H1 (cell line): ENCODE measurements at regions not wholly inside any gene's neighbourhood (a gene's known extent, or its start where the extent isn't known, plus 50 kb on each side); places are given as distances from the start of the nearest gene placed in this dataset.

Experiments used
- CTCF ChIA-PET: fragments of 300-600 bp; sonication (Branson Sonifier 250); formaldehyde crosslinking; loops from one replicate; lab custom pipeline; 2021; ENCODE audit not compliant: partially characterized antibody; lab: Charles Lee
- POLR2A ChIA-PET: fragments of 300-600 bp; sonication (Branson Sonifier 250); formaldehyde crosslinking; loops from one replicate; lab custom pipeline; 2021; ENCODE audit warnings: inconsistent platforms; ENCODE audit not compliant: partially characterized antibody; lab: Charles Lee
- DNase-seq, 2 experiments: peaks; one replicate each; pipeline versions ENCODE4 v3.0.0 to v3.0.0-alpha.2; 2010 to 2022; ENCODE audit warnings: low spot score in 2 of 2, low read depth in 1 of 2, mixed read lengths in 1 of 2
- FAIRE-seq: peaks from 2 replicates; lab custom pipeline; 2011; peaks lifted over from hg19 to GRCh38; lab: Jason Lieb, UNC
- H2AFZ ChIP-seq: 2 replicates; pipeline ENCODE4 v1.8.1; 2012; ENCODE audit warnings: low read length, inconsistent platforms
- H2AK5ac ChIP-seq: 2 replicates; pipeline ENCODE4 v1.6.1; 2013; ENCODE audit warnings: low read depth, low read length
- H2BK120ac ChIP-seq: replicated peaks from 2 replicates; pipeline ENCODE3; 2013; ENCODE audit warnings: low read depth, low read length, inconsistent platforms
- H2BK12ac ChIP-seq: 2 replicates; pipeline ENCODE4 v1.6.1; 2013; ENCODE audit warnings: low read depth, low read length
- H2BK15ac ChIP-seq: 2 replicates; pipeline ENCODE4 v1.6.1; 2013; ENCODE audit warnings: low read length
- H2BK20ac ChIP-seq: 2 replicates; pipeline ENCODE4 v1.6.1; 2013; ENCODE audit warnings: low read length
- H2BK5ac ChIP-seq: 2 replicates; pipeline ENCODE4 v1.6.1; 2013; ENCODE audit warnings: low read depth, low read length
- H3K14ac ChIP-seq: 2 replicates; pipeline ENCODE4 v1.6.1; 2013; ENCODE audit warnings: inconsistent platforms; ENCODE audit not compliant: insufficient read length
- H3K18ac ChIP-seq: 2 replicates; pipeline ENCODE4 v1.6.1; 2013; ENCODE audit warnings: low read length; ENCODE audit errors: extremely low read depth
- H3K23ac ChIP-seq: 2 replicates; pipeline ENCODE4 v1.6.1; 2013; ENCODE audit warnings: inconsistent platforms; ENCODE audit not compliant: insufficient read length
- H3K23me2 ChIP-seq: 2 replicates; pipeline ENCODE4 v1.6.1; 2013; ENCODE audit warnings: low read depth, low read length
- H3K27ac ChIP-seq: 2 replicates; pipeline ENCODE4 v1.6.1; 2011; ENCODE audit warnings: low read depth, low read length, inconsistent platforms
- H3K27me3 ChIP-seq, 4 experiments: replicated peaks in 1 of 4; 1 replicate in 1 of 4; 2 replicates in 3 of 4; pipeline versions ENCODE4 v1.6.1 to v1.8.1; 2011 to 2013; ENCODE audit warnings: low read length in 3 of 4, mild to moderate bottlenecking in 3 of 4, inconsistent platforms in 2 of 4, mixed read lengths in 2 of 4, moderate library complexity in 1 of 4; ENCODE audit not compliant: control insufficient read depth in 3 of 4, insufficient read depth in 3 of 4; ENCODE audit errors: extremely low read depth in 1 of 4
- H3K36me3 ChIP-seq, 4 experiments: 2 replicates each; pipeline versions ENCODE4 v1.6.1 to v1.8.1; 2011 to 2013; ENCODE audit warnings: mild to moderate bottlenecking in 4 of 4, low read length in 3 of 4, moderate library complexity in 2 of 4, control low read depth in 1 of 4, inconsistent platforms in 1 of 4; ENCODE audit not compliant: insufficient read depth in 4 of 4, control insufficient read depth in 2 of 4
- H3K4ac ChIP-seq: replicated peaks from 2 replicates; pipeline ENCODE3; 2013; ENCODE audit warnings: low read length, low read depth, mixed read lengths, inconsistent platforms; ENCODE audit not compliant: insufficient read length
- H3K4me1 ChIP-seq, 4 experiments: replicated peaks in 1 of 4; 1 replicate in 1 of 4; 2 replicates in 3 of 4; pipeline versions ENCODE4 v1.6.1 to v1.8.1; 2011 to 2013; ENCODE audit warnings: low read length in 3 of 4, inconsistent platforms in 2 of 4, mixed read lengths in 1 of 4; ENCODE audit not compliant: insufficient read depth in 4 of 4, control insufficient read depth in 3 of 4
- H3K4me2 ChIP-seq, 2 experiments: 2 replicates each; pipeline versions ENCODE4 v1.6.1 to v1.8.1; 2011 to 2013; ENCODE audit warnings: low read depth in 2 of 2, low read length in 2 of 2, control low read depth in 1 of 2, inconsistent platforms in 1 of 2, mild to moderate bottlenecking in 1 of 2; ENCODE audit not compliant: insufficient read depth in 1 of 2
- H3K4me3 ChIP-seq, 4 experiments: fragments of 200-600, 300-600 bp in 1 of 4; sonication (generic), shearing (Covaris generic), sonication (Bioruptor Twin) in 1 of 4; 2 replicates each; pipeline versions ENCODE4 v1.5.1 to v1.8.1; 2011 to 2016; ENCODE audit warnings: low read length in 4 of 4, low read depth in 3 of 4, control low read depth in 2 of 4, inconsistent platforms in 2 of 4, mild to moderate bottlenecking in 2 of 4, mixed read lengths in 1 of 4, moderate library complexity in 1 of 4; ENCODE audit not compliant: insufficient read depth in 2 of 4; ENCODE audit errors: extremely low read depth in 1 of 4
- H3K56ac ChIP-seq: replicated peaks from 2 replicates; pipeline ENCODE3; 2013; ENCODE audit warnings: low read depth, mild to moderate bottlenecking, mixed read lengths, low read length, inconsistent platforms; ENCODE audit not compliant: insufficient read length
- H3K79me1 ChIP-seq: 2 replicates; pipeline ENCODE4 v1.6.1; 2013; ENCODE audit warnings: low read depth, low read length, control low read depth
- H3K79me2 ChIP-seq, 2 experiments: 2 replicates each; pipeline versions ENCODE4 v1.6.1 to v1.8.1; 2012 to 2013; ENCODE audit warnings: low read length in 2 of 2, mild to moderate bottlenecking in 2 of 2, inconsistent platforms in 1 of 2; ENCODE audit not compliant: insufficient read depth in 2 of 2, control insufficient read depth in 1 of 2
- H3K9ac ChIP-seq, 4 experiments: replicated peaks in 1 of 4; 1 replicate in 1 of 4; 2 replicates in 3 of 4; pipeline versions ENCODE4 v1.6.1 to v1.8.1; 2011 to 2013; ENCODE audit warnings: low read depth in 3 of 4, low read length in 3 of 4, control low read depth in 2 of 4, mild to moderate bottlenecking in 2 of 4, moderate library complexity in 2 of 4, inconsistent platforms in 1 of 4; ENCODE audit errors: extremely low read depth in 1 of 4
- H3K9me3 ChIP-seq, 2 experiments: 2 replicates each; pipeline versions ENCODE4 v1.6.1 to v1.8.1; 2012 to 2013; ENCODE audit warnings: mild to moderate bottlenecking in 2 of 2, moderate library complexity in 2 of 2, control low read depth in 1 of 2, inconsistent platforms in 1 of 2, low read depth in 1 of 2, low read length in 1 of 2, mixed read lengths in 1 of 2; ENCODE audit not compliant: insufficient read depth in 2 of 2
- H4K20me1 ChIP-seq, 2 experiments: replicated peaks in 1 of 2; 2 replicates each; pipeline versions ENCODE3 to v1.8.1; 2011 to 2013; ENCODE audit warnings: inconsistent platforms in 2 of 2, low read length in 2 of 2, mild to moderate bottlenecking in 1 of 2; ENCODE audit not compliant: insufficient read depth in 2 of 2, control insufficient read depth in 1 of 2
- H4K5ac ChIP-seq: 2 replicates; pipeline ENCODE4 v1.6.1; 2013; ENCODE audit warnings: low read length, low read depth, mixed read lengths, inconsistent platforms; ENCODE audit not compliant: insufficient read length
- H4K8ac ChIP-seq: 2 replicates; pipeline ENCODE4 v1.8.0; 2013; ENCODE audit warnings: mild to moderate bottlenecking, moderate library complexity, low read length, inconsistent platforms; ENCODE audit not compliant: insufficient read depth; ENCODE audit errors: extremely low read depth
- H4K91ac ChIP-seq: replicated peaks from 2 replicates; pipeline ENCODE3; 2013; ENCODE audit warnings: low read length, mixed read lengths, inconsistent platforms; ENCODE audit not compliant: insufficient read length
- BACH1 ChIP-seq: IDR thresholded peaks from 2 replicates; pipeline ENCODE4 v1.6.1; 2012; ENCODE audit warnings: low read length, improper control_type of control experiment
- BRCA1 ChIP-seq: IDR thresholded peaks from 2 replicates; pipeline ENCODE4 v1.6.1; 2012; ENCODE audit warnings: low read depth, low read length, improper control_type of control experiment
- CBX8 ChIP-seq: fragments of 300-800, 300-1000 bp; sonication (generic); IDR thresholded peaks from 2 replicates; pipeline ENCODE4 v1.7.1; 2016; ENCODE audit warnings: low read depth, low read length, borderline replicate concordance
- CHD2 ChIP-seq: IDR thresholded peaks from 2 replicates; pipeline ENCODE4 v1.6.1; 2012; ENCODE audit warnings: low read length, improper control_type of control experiment
- GTF2F1 ChIP-seq: IDR thresholded peaks from 2 replicates; pipeline ENCODE4 v1.6.1; 2012; ENCODE audit warnings: low read depth, low read length, improper control_type of control experiment, borderline replicate concordance
- HDAC6 ChIP-seq: IDR thresholded peaks from one replicate; pipeline ENCODE4 v1.7.1; 2012; ENCODE audit warnings: low read depth, mild to moderate bottlenecking, inconsistent platforms, low read length, moderate library complexity
- KDM5A ChIP-seq: fragments of 200-600 bp; IDR thresholded peaks from 2 replicates; pipeline ENCODE4 v1.7.1; 2012; ENCODE audit warnings: mild to moderate bottlenecking, low read length, inconsistent platforms, mixed read lengths
- NRF1 ChIP-seq: IDR thresholded peaks from 2 replicates; pipeline ENCODE4 v1.6.1; 2011; ENCODE audit warnings: mild to moderate bottlenecking, low read depth, low read length, improper control_type of control experiment
- RNF2 ChIP-seq: fragments of 200-900, 300-1000 bp; sonication (generic); IDR thresholded peaks from 2 replicates; pipeline ENCODE4 v1.7.1; 2016; ENCODE audit warnings: borderline replicate concordance, low read depth, mild to moderate bottlenecking, antibody characterized with exemption, low read length; ENCODE audit not compliant: poor library complexity, severe bottlenecking; ENCODE audit errors: missing control alignments
- RXRA ChIP-seq: IDR thresholded peaks from 2 replicates; pipeline ENCODE4 v1.6.1; 2011; ENCODE audit warnings: low read depth, mild to moderate bottlenecking, low read length, moderate library complexity; ENCODE audit not compliant: insufficient read depth
- TAF1 ChIP-seq: IDR thresholded peaks from 2 replicates; pipeline ENCODE4 v1.6.1; 2011; ENCODE audit warnings: mild to moderate bottlenecking, low read depth, low read length
- WGBS, 2 experiments: shearing (Covaris generic) in 1 of 2; methylation state at CpG; one replicate each; pipeline versions ENCODE4 v1.1.6 to v1.1.7; 2013 to 2015; ENCODE audit warnings: low lambda C conversion rate in 2 of 2, mixed read lengths in 2 of 2, inconsistent platforms in 1 of 2, low coverage in 1 of 2, missing lambda C conversion rate in 1 of 2; ENCODE audit not compliant: insufficient replicate concordance in 2 of 2, insufficient coverage in 1 of 2, insufficient read length in 1 of 2; ENCODE audit errors: extremely low coverage in 1 of 2, missing lambda C conversion rate in 1 of 2; 5-methylcytosine and 5-hydroxymethylcytosine counted together

GRCh38 chr7:130884437-130885417 lies 150.7 kb upstream of the KLF14 start:
- 85% methylated on average over 21 of the region's 21 CpGs; no CpG with 5 or more reads in 1 of the 2 experiments for WGBS, 2 experiments
- Histone ChIP-seq H3K18ac (no peak overlapping the region), H3K9ac (no peak overlapping the region), H3K14ac (no peak overlapping the region), H3K36me3 (peaks cover 0 to 3% (median 0%) of the 10 kb centered on the region in 4 experiments; a peak in 1 of 8 replicates), H2AFZ (no peak overlapping the region), H3K4me2 (no peak overlapping the region), H2BK12ac (no peak overlapping the region), H4K91ac (no peak overlapping the region), H2BK20ac (no peak overlapping the region), H3K23ac (no peak overlapping the region), H3K4me1 (peaks cover 0 to 3% (median 1%) of the 10 kb centered on the region in 4 experiments; a peak in 4 of 7 replicates), H2BK120ac (no peak overlapping the region), H3K4me3 (no peak overlapping the region), H3K23me2 (no peaks in the 10 kb centered on the region), H3K56ac (no peak overlapping the region), H3K79me2 (no peaks in the 10 kb centered on the region), H4K8ac (no peak overlapping the region), H4K20me1 (no peaks in the 10 kb centered on the region), H4K5ac (no peak overlapping the region), H2BK5ac (no peak overlapping the region), H3K79me1 (no peaks in the 10 kb centered on the region), H3K27me3 (no peaks in the 10 kb centered on the region), H2AK5ac (no peak overlapping the region), H3K27ac (peak overlapping the region; percentile 8; the same call in 1 of the 2 replicates), H3K4ac (no peak overlapping the region), H3K9me3 (no peaks in the 10 kb centered on the region), H2BK15ac (no peak overlapping the region)
- DNase-seq (peak in 1 of 2 experiments; percentile 26), FAIRE-seq (no peak)
- CTCF ChIA-PET = interaction anchor here (0.7 to 10.4 kb wide), 5 partner anchors 7 to 623 kb away, joined by 3 to 120 read pairs (median 3); no protein-coding TSS in a partner anchor
- POLR2A ChIA-PET = interaction anchor here (2.2 kb wide), 1 partner anchor 12 kb away, joined by 7 read pairs; no protein-coding TSS in a partner anchor
- no peak for TF ChIP-seq HDAC6
- no peak for TF ChIP-seq TAF1
- TF ChIP-seq BACH1 = no peak; the same call in 1 of the 2 replicates
- TF ChIP-seq BRCA1 = no peak
- TF ChIP-seq NRF1 = no peak
- TF ChIP-seq GTF2F1 = no peak
- no peak for TF ChIP-seq CHD2
- TF ChIP-seq RXRA = no peak
- TF ChIP-seq KDM5A = no peak
- no peak for TF ChIP-seq CBX8
- TF ChIP-seq RNF2 = no peak
